ENCODE measurements at regions not wholly inside any gene's neighbourhood (a gene's known extent, or its start where the extent isn't known, plus 50 kb on each side); places are given as distances from the start of the nearest gene placed in this dataset.

- DNase-seq (ENCODE audit: extremely low read depth in 1 of 11, low read depth in 9 of 11, low spot score in 4 of 11): no peak
These were observed 71.7 kb upstream of the FRMD1 start for GRCh38 chr6:168150551-168151320.

- no peak for DNase-seq (ENCODE audit: extremely low read depth in 1 of 11, low read depth in 9 of 11, low spot score in 4 of 11)
These were observed 70.0 kb upstream of the FRMD1 start for GRCh38 chr6:168149015-168149414.

GRCh38 chr6:168148231-168148849, 69.3 kb upstream of the FRMD1 start:
- DNase-seq (ENCODE audit: extremely low read depth in 1 of 11, low read depth in 9 of 11, low spot score in 4 of 11): no peak

- no peak for DNase-seq (ENCODE audit: extremely low read depth in 1 of 11, low read depth in 9 of 11, low spot score in 4 of 11)
These were observed 68.3 kb upstream of the FRMD1 start for GRCh38 chr6:168147205-168147738.

- no peak for DNase-seq (ENCODE audit: extremely low read depth in 1 of 11, low read depth in 9 of 11, low spot score in 4 of 11)
These were observed 67.0 kb upstream of the FRMD1 start for GRCh38 chr6:168145747-168146596.

- DNase-seq (ENCODE audit: extremely low read depth in 1 of 11, low read depth in 9 of 11, low spot score in 4 of 11): no peak
These were observed 60.1 kb upstream of the FRMD1 start for GRCh38 chr6:168139121-168139520.

GRCh38 chr6:168138436-168138835, 59.4 kb upstream of the FRMD1 start:
- DNase-seq (ENCODE audit: extremely low read depth in 1 of 11, low read depth in 9 of 11, low spot score in 4 of 11): no peak

GRCh38 chr6:168137024-168137423, 58.0 kb upstream of the FRMD1 start:
- no peak for DNase-seq (ENCODE audit: extremely low read depth in 1 of 11, low read depth in 9 of 11, low spot score in 4 of 11)

GRCh38 chr6:168136622-168137021, 57.6 kb upstream of the FRMD1 start:
- no peak for DNase-seq (ENCODE audit: extremely low read depth in 1 of 11, low read depth in 9 of 11, low spot score in 4 of 11)

GRCh38 chr6:168136001-168136400, 57.0 kb upstream of the FRMD1 start:
- DNase-seq (ENCODE audit: extremely low read depth in 1 of 11, low read depth in 9 of 11, low spot score in 4 of 11): no peak

- DNase-seq (ENCODE audit: extremely low read depth in 1 of 11, low read depth in 9 of 11, low spot score in 4 of 11): no peak
These were observed 55.7 kb upstream of the FRMD1 start for GRCh38 chr6:168134560-168135201.

- no peak for DNase-seq (ENCODE audit: extremely low read depth in 1 of 11, low read depth in 9 of 11, low spot score in 4 of 11)
These were observed 54.9 kb upstream of the FRMD1 start for GRCh38 chr6:168133687-168134559.

- no peak for DNase-seq (ENCODE audit: extremely low read depth in 1 of 11, low read depth in 9 of 11, low spot score in 4 of 11)
These were observed 54.2 kb upstream of the FRMD1 start for GRCh38 chr6:168133168-168133561.

GRCh38 chr6:168132531-168133167, 53.6 kb upstream of the FRMD1 start:
- peak in 1 of 11 donors; percentile 55 for DNase-seq (ENCODE audit: extremely low read depth in 1 of 11, low read depth in 9 of 11, low spot score in 4 of 11)

GRCh38 chr6:168131464-168132415, 52.7 kb upstream of the FRMD1 start:
- no peak for DNase-seq (ENCODE audit: extremely low read depth in 1 of 11, low read depth in 9 of 11, low spot score in 4 of 11)

GRCh38 chr6:168130697-168131371, 51.8 kb upstream of the FRMD1 start:
- peak in 5 of 11 donors; percentile 24 to 72 (median 63) for DNase-seq (ENCODE audit: extremely low read depth in 1 of 11, low read depth in 9 of 11, low spot score in 4 of 11)
